Cardiac muscle cell (in vitro differentiated cells and primary cell): ENCODE measurements at regions not wholly inside any gene's neighbourhood (a gene's known extent, or its start where the extent isn't known, plus 50 kb on each side); places are given as distances from the start of the nearest gene placed in this dataset.

Experiments used
- DNase-seq, 2 donors: peaks; one replicate each; pipeline versions ENCODE4 v3.0.0 to v3.0.0-alpha.2; 2010 to 2017; ENCODE audit warnings: low read depth in 1 of 2, low spot score in 1 of 2
- H3K27ac ChIP-seq: fragments of 200-600 bp; sonication (generic); 2 replicates; pipeline ENCODE4 v1.5.1; 2016
- H3K27me3 ChIP-seq: fragments of 200-600 bp; sonication (generic); 2 replicates; pipeline ENCODE4 v1.6.0; 2016; ENCODE audit warnings: control low read depth
- H3K36me3 ChIP-seq: fragments of 200-600 bp; sonication (generic); 2 replicates; pipeline ENCODE4 v1.5.1; 2016; ENCODE audit warnings: control low read depth
- H3K4me1 ChIP-seq: fragments of 200-600 bp; sonication (generic); 2 replicates; pipeline ENCODE4 v1.8.1; 2017; ENCODE audit warnings: low read depth, mild to moderate bottlenecking, mixed run types
- H3K4me3 ChIP-seq: fragments of 200-600 bp; sonication (generic); 2 replicates; pipeline ENCODE4 v1.5.1; 2016; ENCODE audit warnings: mild to moderate bottlenecking
- H3K9me3 ChIP-seq: fragments of 200-600 bp; sonication (generic); 2 replicates; pipeline ENCODE4 v1.5.1; 2017; ENCODE audit warnings: low read depth, mild to moderate bottlenecking, control low read depth
- TF ChIP-seq, protein P1 (sequence below): IDR thresholded peaks from 2 replicates; pipeline ENCODE4 v1.5.1; 2012; ENCODE audit warnings: low read depth, mild to moderate bottlenecking, low read length

DNA sequence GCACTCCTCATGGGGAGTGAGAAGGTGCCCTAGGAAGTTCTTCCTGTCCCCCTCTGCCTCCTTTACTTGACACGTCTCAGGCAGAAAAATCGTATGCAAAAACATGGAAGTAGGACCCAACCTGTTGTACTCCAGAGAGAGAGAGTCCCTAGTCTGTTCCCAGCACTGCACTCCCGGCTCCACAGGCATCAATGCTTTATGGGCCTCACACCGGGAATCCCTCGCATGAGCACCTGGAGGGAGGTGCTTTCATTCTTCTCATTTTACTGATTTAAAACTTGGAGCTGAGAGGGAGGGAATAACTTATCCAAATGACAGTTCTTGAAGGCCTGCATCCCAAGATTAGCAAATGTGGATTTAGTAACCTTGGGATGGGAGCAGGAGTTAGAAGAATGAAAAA lies 1101.4 kb downstream of the BCL11B start:
- no peak overlapping the region for H3K4me3 ChIP-seq
- no peaks in the 10 kb centered on the region for H3K9me3 ChIP-seq
- no peaks in the 10 kb centered on the region for H3K36me3 ChIP-seq
- TF ChIP-seq, protein P1, sequence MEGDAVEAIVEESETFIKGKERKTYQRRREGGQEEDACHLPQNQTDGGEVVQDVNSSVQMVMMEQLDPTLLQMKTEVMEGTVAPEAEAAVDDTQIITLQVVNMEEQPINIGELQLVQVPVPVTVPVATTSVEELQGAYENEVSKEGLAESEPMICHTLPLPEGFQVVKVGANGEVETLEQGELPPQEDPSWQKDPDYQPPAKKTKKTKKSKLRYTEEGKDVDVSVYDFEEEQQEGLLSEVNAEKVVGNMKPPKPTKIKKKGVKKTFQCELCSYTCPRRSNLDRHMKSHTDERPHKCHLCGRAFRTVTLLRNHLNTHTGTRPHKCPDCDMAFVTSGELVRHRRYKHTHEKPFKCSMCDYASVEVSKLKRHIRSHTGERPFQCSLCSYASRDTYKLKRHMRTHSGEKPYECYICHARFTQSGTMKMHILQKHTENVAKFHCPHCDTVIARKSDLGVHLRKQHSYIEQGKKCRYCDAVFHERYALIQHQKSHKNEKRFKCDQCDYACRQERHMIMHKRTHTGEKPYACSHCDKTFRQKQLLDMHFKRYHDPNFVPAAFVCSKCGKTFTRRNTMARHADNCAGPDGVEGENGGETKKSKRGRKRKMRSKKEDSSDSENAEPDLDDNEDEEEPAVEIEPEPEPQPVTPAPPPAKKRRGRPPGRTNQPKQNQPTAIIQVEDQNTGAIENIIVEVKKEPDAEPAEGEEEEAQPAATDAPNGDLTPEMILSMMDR, result no peak
- no peak overlapping the region for H3K27ac ChIP-seq
- H3K27me3 ChIP-seq, result no peaks in the 10 kb centered on the region
- H3K4me1 ChIP-seq, result no peaks in the 10 kb centered on the region
- no peak for DNase-seq

DNA sequence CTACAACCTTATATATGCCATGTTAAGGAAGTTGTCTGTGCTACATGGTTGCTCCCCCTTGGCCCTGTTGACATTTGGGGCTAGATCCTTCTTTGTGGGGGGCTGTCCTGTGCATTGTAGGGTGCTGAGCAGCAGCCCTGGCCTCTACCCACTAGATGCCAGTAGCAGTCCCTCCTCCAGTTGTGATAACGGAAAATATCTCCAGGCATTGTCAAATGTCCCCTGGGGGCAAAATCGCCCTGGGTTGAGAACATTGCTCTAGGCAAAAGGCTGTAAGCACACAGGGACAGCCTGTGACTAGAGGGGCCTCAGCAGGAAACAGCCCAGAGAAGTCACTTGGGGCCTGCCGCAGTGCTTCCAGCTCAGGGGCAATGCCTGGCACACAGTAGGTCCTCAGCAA lies 1100.3 kb downstream of the BCL11B start:
- no peaks in the 10 kb centered on the region for H3K4me1 ChIP-seq
- DNase-seq, result no peak
- TF ChIP-seq, protein P1, result no peak
- H3K27ac ChIP-seq, result no peak overlapping the region
- no peaks in the 10 kb centered on the region for H3K36me3 ChIP-seq
- H3K9me3 ChIP-seq, result no peaks in the 10 kb centered on the region
- H3K4me3 ChIP-seq, result no peak overlapping the region
- no peaks in the 10 kb centered on the region for H3K27me3 ChIP-seq

DNA sequence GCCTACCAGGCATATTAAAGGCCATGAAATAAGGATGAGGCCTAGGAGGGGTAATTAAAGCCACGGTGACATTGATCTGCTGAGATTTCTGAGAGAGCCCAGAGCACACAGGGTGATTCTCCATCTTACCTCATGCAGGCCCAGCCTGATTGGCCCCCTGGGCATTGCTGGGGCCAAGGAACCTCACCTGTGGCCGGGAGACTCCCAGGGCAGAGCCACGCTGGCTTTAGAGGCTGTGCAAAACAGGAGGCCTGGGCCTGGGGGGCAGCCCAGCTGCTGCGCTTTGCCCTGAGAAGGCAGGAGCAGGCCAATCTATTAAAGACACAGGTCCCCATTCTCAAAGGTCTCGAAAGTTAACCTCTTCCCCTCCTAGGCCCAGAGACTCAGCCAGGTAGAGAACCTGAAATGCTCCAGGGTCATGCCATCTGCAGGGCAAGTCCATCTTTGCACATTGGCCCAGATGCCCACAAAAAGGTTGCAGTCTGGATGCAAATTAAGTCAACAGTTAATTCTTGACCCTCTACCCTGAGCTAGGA lies 1099.7 kb downstream of the BCL11B start:
- no peak overlapping the region for H3K27ac ChIP-seq
- no peak for DNase-seq
- no peaks in the 10 kb centered on the region for H3K36me3 ChIP-seq
- no peaks in the 10 kb centered on the region for H3K27me3 ChIP-seq
- no peaks in the 10 kb centered on the region for H3K4me1 ChIP-seq
- TF ChIP-seq, protein P1, result no peak
- H3K9me3 ChIP-seq, result no peaks in the 10 kb centered on the region
- H3K4me3 ChIP-seq, result no peak overlapping the region

DNA sequence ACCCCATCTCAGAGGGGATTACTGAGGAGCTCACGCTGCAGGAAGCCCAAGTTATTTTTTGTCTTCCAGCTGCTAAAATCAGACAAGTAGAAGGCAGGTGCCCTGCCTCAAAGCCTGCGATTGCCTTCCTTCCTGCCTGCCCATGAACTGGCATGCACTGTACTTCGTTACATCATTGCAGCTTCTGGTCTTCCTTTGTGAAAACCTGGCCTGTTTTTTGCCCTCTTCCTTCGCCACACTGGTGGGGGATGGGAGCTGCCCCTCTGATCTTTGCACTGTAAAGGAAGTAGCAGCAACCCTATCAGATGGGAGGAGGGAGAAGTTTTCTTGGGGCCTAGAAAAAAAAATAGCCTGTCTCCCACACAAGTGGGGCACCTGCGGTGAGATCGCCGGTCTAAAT lies 1098.7 kb downstream of the BCL11B start:
- Histone ChIP-seq H3K27me3 (no peaks in the 10 kb centered on the region), H3K36me3 (no peaks in the 10 kb centered on the region), H3K27ac (no peak overlapping the region), H3K4me1 (no peaks in the 10 kb centered on the region), H3K4me3 (no peak overlapping the region), H3K9me3 (no peaks in the 10 kb centered on the region)
- TF ChIP-seq, protein P1, result no peak
- DNase-seq, result no peak

DNA sequence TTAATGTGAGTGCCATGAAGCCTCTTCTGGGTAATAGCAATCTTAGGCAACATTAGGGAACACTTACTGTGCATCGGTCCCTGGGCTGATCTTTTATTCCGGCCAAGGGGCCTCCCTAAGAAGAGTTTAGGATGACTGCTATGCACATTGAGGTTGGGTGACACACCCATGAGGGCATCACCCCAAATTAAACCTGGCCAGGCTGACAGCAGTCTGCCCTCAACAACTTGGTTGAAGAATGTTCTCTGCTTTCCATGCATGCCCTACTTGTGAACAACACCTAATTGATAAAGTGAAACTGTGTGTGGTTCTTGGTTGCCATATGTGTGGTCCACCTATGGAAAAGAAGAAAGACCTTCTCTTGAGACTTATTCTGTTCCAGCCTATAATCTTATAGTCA lies 1098.0 kb downstream of the BCL11B start:
- no peak for DNase-seq
- TF ChIP-seq, protein P1, result no peak

DNA sequence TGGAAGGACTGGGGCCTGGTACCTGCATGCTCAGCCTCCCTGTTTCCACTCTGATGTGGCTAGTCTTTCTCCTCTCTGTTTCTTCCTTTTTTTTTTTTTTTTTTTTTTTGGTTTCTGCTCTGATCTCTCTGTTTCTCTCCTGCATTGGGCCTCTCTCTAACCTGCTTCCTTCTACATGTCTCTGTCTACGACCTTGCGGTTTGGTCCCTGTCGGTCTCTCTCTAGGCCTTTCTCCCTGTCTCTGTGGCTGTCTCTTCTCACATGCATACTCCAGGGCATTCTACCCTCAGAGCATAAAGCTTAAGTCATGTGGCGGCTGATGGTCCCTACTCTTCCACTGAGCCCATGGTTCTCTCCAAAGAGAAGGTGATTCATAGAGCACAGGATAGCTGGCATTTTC lies 1096.6 kb downstream of the BCL11B start:
- DNase-seq, result no peak
- H3K4me1 ChIP-seq, result no peaks in the 10 kb centered on the region
- no peak overlapping the region for H3K4me3 ChIP-seq
- H3K27me3 ChIP-seq, result no peaks in the 10 kb centered on the region
- no peaks in the 10 kb centered on the region for H3K9me3 ChIP-seq
- no peaks in the 10 kb centered on the region for H3K36me3 ChIP-seq
- TF ChIP-seq, protein P1, result no peak
- no peak overlapping the region for H3K27ac ChIP-seq

More for the DNA sequence above, 1098.0 kb downstream of the BCL11B start:
- H3K4me3 ChIP-seq, result no peak overlapping the region
- H3K27me3 ChIP-seq, result no peaks in the 10 kb centered on the region
- H3K4me1 ChIP-seq, result no peaks in the 10 kb centered on the region
- H3K9me3 ChIP-seq, result no peaks in the 10 kb centered on the region
- no peaks in the 10 kb centered on the region for H3K36me3 ChIP-seq
- H3K27ac ChIP-seq, result no peak overlapping the region
